ENCODE measurements at regions not wholly inside any gene's neighbourhood (a gene's known extent, or its start where the extent isn't known, plus 50 kb on each side); places are given as distances from the start of the nearest gene placed in this dataset.

- no peak overlapping the region for H3K27ac ChIP-seq
- H3K4me3 ChIP-seq: no peak overlapping the region
- no peaks in the 10 kb centered on the region for H3K9me2 ChIP-seq (replicated peaks; ENCODE audit: insufficient read depth)
- TF ChIP-seq EZH2 (IDR thresholded peaks at IDR 0.05; ENCODE audit: borderline replicate concordance) (no peak), CTCF (IDR thresholded peaks at IDR 0.05; ENCODE audit: poor library complexity) (no peak), EZH2phosphoT487 (IDR thresholded peaks at IDR 0.05; ENCODE audit: low read depth, severe bottlenecking, unreplicated experiment) (no peak)
- DNase-seq (ENCODE audit: low spot score): no peak
- H3K4me2 ChIP-seq: no peak overlapping the region
- no peaks in the 10 kb centered on the region for H3K36me3 ChIP-seq (replicated peaks; ENCODE audit: insufficient read depth, low read depth)
- H3K27me3 ChIP-seq: no peaks in the 10 kb centered on the region
- no peaks in the 10 kb centered on the region for H3K4me1 ChIP-seq (ENCODE audit: insufficient read depth)
- WGBS (ENCODE audit: low lambda C conversion rate, missing lambda C conversion rate): 81% methylated on average over 7 of the region's 7 CpGs
- H4K20me1 ChIP-seq (ENCODE audit: insufficient read depth, poor library complexity, severe bottlenecking): no peaks in the 10 kb centered on the region
- H3K79me2 ChIP-seq: no peaks in the 10 kb centered on the region
- H3K9me3 ChIP-seq (ENCODE audit: low read depth): no peaks in the 10 kb centered on the region
- H2AFZ ChIP-seq: no peak overlapping the region
Observed at GRCh38 chr7:21030237-21030871, 243.7 kb upstream of the SP8 start.

DNA sequence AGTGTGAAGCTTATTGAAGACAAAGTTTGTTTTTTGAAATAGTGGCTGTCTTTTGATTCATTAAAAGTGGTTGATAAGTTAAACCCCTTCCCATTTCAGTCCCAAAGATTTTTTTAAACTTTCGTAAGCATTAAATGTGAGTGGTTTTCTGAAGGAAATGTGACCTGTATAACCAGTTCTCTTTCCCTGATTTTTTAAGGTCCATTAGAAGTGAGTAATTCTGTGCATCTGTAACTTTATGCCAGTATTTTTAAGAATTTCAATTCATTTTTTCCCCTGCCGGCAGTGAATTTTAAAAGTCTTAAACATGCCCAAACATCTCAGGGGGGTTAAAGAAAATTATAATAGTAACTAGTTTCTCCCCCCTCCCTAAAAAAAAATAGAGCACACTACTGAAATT lies 254.6 kb upstream of the SP8 start:
- TF ChIP-seq CTCF (IDR thresholded peaks at IDR 0.05; ENCODE audit: poor library complexity) (no peak), EZH2phosphoT487 (IDR thresholded peaks at IDR 0.05; ENCODE audit: low read depth, severe bottlenecking, unreplicated experiment) (no peak), EZH2 (IDR thresholded peaks at IDR 0.05; ENCODE audit: borderline replicate concordance) (no peak)
- H4K20me1 ChIP-seq (ENCODE audit: insufficient read depth, poor library complexity, severe bottlenecking): no peaks in the 10 kb centered on the region
- WGBS (ENCODE audit: low lambda C conversion rate, missing lambda C conversion rate): 88% methylated on average over 2 of the region's 2 CpGs
- H3K4me2 ChIP-seq: no peak overlapping the region
- H3K27ac ChIP-seq: no peak overlapping the region
- H3K9me3 ChIP-seq (ENCODE audit: low read depth): no peaks in the 10 kb centered on the region
- DNase-seq (ENCODE audit: low spot score): no peak
- no peaks in the 10 kb centered on the region for H3K27me3 ChIP-seq
- no peaks in the 10 kb centered on the region for H3K4me1 ChIP-seq (ENCODE audit: insufficient read depth)
- H3K9me2 ChIP-seq (replicated peaks; ENCODE audit: insufficient read depth): no peaks in the 10 kb centered on the region
- H2AFZ ChIP-seq: no peak overlapping the region
- no peak overlapping the region for H3K4me3 ChIP-seq
- H3K79me2 ChIP-seq: no peaks in the 10 kb centered on the region
- H3K36me3 ChIP-seq (replicated peaks; ENCODE audit: insufficient read depth, low read depth): no peaks in the 10 kb centered on the region

DNA sequence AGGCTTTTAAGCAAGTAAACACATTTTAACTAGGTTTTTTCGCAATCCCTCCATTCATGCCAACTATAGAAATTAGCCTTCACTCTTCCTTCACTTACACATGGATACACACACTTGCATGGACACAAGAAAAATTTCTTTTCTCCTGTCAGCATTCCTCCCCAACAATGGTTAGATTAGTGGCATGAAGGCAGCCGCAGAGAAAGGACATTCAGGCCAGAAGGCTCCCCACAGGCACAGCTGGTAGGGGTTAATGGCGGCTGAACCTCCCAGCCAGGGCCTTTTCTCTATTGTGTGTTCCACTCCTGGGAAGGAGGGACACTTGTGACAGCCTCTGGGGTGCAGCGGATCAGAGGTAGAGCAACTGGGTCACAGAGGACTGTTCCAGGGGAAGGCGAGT lies 255.0 kb upstream of the SP8 start:
- Histone ChIP-seq H3K79me2 (no peaks in the 10 kb centered on the region), H3K4me2 (no peak overlapping the region), H3K4me1 (ENCODE audit: insufficient read depth) (no peaks in the 10 kb centered on the region), H3K27ac (no peak overlapping the region), H4K20me1 (ENCODE audit: insufficient read depth, poor library complexity, severe bottlenecking) (no peaks in the 10 kb centered on the region), H3K4me3 (no peak overlapping the region), H3K9me3 (ENCODE audit: low read depth) (no peaks in the 10 kb centered on the region), H2AFZ (no peak overlapping the region), H3K36me3 (replicated peaks; ENCODE audit: insufficient read depth, low read depth) (no peaks in the 10 kb centered on the region), H3K27me3 (no peaks in the 10 kb centered on the region), H3K9me2 (replicated peaks; ENCODE audit: insufficient read depth) (no peaks in the 10 kb centered on the region)
- WGBS (ENCODE audit: low lambda C conversion rate, missing lambda C conversion rate): 61% methylated on average over 5 of the region's 5 CpGs
- no peak for DNase-seq (ENCODE audit: low spot score)
- no peak for TF ChIP-seq EZH2 (IDR thresholded peaks at IDR 0.05; ENCODE audit: borderline replicate concordance)
- no peak for TF ChIP-seq EZH2phosphoT487 (IDR thresholded peaks at IDR 0.05; ENCODE audit: low read depth, severe bottlenecking, unreplicated experiment)
- TF ChIP-seq CTCF (IDR thresholded peaks at IDR 0.05; ENCODE audit: poor library complexity): no peak
